Central memory CD4-positive, alpha-beta T cell (primary cell): ENCODE measurements at regions not wholly inside any gene's neighbourhood (a gene's known extent, or its start where the extent isn't known, plus 50 kb on each side); places are given as distances from the start of the nearest gene placed in this dataset.
"Not testable (repeated sequence)": the region's sequence is repeated elsewhere in the genome, so short reads cannot be mapped to it uniquely, and the experiment has no call there.

Experiments
- DNase-seq: peaks from one replicate; pipeline ENCODE4 v3.0.0; 2022

GRCh38 chr15:20187370-20188355 lies 353.9 kb downstream of the GOLGA6L6 start:
- DNase-seq: not testable (repeated sequence)

DNA sequence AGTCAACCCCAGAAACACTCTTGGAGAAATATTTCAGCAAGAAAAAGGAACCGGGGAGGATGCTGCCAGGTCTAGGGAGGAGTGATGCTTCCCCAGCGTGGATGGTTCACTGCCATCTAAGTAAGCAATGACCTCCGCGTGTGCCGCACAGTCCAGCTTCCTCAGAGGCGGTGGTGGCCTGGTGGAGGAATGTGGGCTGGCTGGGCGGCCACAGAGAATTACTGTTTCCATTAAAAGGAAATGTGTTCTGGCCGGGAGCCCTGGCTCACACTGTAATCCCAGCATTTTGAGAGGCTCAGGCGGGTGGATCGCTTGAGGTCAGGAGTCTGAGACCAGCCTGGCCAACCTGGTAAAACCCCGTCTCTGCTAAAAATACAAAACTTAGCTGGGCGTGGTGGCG lies 356.7 kb downstream of the GOLGA6L6 start:
- not testable (repeated sequence) for DNase-seq

- not testable (repeated sequence) for DNase-seq
Observed at GRCh38 chr15:20168221-20168620, 373.4 kb downstream of the GOLGA6L6 start.

DNA sequence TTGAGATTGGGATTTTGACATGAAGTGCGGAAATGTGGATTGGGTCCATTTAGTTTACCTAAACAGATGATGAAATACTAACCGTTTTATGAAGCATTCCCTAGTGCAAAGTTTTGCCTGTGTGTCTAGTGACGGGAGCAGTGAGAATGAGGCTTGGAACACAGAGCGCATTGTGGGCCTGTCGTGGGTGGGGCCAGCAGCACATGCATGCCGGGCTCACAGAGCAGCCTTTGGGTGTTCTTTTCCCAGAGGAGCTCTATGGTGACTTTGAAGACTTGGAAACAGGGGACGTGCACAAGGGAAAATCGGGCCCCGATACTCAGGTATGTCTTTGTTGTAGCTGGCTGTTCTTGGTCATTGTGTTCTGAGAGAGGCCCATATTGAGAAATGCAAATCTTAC lies 388.1 kb downstream of the GOLGA6L6 start:
- not testable (repeated sequence) for DNase-seq

GRCh38 chr15:20148679-20149078 lies 392.9 kb downstream of the GOLGA6L6 start:
- not testable (repeated sequence) for DNase-seq

DNA sequence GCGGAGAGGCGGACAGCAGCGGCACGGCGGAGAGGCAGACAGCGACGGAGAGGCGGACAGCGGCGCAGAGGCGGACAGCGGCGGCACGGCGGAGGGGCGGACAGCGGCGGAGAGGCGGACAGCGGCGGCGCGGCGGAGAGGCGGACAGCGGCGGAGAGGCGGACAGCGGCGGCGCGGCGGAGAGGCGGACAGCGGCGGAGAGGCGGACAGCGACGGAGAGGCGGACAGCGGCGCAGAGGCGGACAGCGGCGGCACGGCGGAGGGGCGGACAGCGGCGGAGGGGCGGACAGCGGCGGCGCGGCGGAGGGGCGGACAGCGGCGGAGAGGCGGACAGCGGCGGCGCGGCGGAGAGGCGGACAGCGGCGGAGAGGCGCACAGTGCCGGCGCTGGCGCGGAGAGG lies 393.6 kb downstream of the GOLGA6L6 start:
- not testable (repeated sequence) for DNase-seq

GRCh38 chr15:20144333-20145036 lies 397.1 kb downstream of the GOLGA6L6 start:
- DNase-seq: not testable (repeated sequence)

DNA sequence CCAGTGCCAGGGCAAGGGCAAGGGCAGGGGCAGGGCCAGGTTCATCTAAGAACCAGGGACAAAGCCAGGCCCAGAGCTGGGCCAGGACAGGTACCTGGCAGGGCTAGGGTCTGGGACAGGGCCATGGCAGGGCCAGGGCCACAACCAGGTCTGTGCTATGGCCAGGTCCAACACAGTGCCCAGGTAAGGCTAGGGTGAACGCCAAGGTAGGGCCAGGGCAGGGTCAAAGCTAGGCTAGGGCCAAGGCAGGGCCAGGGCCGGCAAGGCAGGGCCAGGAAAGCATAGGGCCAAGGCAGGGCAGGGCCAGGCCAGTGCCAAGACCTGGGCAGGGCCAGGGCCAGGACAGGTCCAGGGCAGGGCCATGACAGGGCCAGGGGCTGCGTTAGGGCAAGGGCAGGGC lies 398.7 kb downstream of the GOLGA6L6 start:
- not testable (repeated sequence) for DNase-seq

DNA sequence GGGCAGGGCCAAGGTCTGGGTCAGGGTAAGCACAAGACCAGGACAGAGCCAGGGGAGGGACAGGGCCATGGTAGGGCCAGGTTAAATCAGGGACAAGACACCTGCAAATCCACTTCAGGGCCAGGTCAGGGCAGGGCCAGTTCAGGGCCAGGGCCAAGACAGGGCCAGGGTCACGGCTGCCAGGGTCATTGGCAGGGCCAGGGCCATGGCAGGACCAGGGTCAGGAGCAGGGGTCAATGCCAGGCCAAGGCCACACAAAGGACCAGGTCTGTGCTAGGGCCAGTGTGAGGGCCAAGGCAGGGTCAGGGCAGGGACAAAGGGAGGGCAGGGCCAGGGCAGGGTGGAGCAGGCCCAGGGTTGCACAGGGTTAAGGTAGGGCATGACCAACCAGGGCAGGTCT lies 399.2 kb downstream of the GOLGA6L6 start:
- not testable (repeated sequence) for DNase-seq

DNA sequence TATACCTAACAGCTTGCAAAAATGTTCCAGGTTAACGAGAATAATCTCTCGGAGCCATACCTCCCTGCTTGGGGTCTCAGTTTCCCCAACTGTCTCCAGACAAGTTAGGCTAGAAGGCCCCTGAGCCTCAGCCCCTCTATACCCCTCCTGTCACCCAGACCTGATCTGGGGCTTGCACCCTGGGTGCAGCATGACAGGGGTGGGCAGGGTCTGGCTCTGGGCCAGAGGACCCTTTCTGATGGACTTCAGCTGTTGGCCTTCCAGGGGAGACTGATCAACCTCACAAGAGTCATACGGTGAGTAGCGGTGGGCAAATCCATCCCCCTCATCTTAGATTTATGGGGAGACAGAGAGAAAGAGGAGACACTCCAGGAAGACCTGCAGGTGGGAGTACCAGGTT lies 416.9 kb downstream of the GOLGA6L6 start:
- not testable (repeated sequence) for DNase-seq

DNA sequence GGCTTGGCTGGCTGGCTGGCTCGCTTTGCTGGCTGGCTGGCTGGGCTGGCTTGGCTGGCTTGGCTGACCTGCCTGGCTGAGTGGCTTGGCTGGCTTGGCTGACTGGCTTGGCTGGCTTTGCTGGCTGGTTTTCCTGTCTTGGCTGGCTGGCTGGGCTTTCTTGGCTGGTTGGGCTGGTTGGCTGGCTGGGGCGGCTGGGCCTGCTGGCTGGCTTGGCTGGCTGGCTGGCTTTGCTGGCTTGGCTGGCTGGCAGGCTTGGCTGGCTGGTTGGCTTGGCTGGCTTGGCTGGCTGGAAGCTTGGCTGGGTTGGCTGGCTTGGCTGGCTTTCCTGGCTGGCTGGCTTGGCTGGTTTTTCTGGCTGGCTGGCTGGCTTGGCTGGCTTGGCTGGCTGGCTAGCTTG lies 435.6 kb downstream of the GOLGA6L6 start:
- no peak for DNase-seq

GRCh38 chr15:20105011-20105990 lies 436.3 kb downstream of the GOLGA6L6 start:
- not testable (repeated sequence) for DNase-seq

DNA sequence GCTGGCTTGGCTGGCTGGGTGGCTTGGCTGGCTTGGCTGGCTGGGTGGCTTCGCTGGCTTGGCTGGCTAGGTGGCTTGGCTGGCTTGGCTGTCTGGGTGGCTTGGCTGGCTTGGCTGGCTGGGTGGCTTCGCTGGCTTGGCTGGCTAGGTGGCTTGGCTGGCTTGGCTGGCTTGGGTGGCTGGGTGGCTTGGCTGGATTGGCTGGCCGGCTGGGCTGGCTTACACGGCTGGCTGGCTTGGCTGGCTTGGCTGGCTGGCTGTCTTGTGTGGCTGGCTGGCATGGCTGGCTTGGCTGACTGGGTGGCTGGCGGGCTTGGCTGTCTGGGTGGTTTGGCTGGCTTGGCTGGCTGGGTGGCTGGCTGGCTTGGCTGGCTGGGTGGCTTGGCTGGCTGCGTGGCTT lies 437.0 kb downstream of the GOLGA6L6 start:
- not testable (repeated sequence) for DNase-seq

GRCh38 chr15:20102862-20103261 lies 438.7 kb downstream of the GOLGA6L6 start:
- DNase-seq: not testable (repeated sequence)

DNA sequence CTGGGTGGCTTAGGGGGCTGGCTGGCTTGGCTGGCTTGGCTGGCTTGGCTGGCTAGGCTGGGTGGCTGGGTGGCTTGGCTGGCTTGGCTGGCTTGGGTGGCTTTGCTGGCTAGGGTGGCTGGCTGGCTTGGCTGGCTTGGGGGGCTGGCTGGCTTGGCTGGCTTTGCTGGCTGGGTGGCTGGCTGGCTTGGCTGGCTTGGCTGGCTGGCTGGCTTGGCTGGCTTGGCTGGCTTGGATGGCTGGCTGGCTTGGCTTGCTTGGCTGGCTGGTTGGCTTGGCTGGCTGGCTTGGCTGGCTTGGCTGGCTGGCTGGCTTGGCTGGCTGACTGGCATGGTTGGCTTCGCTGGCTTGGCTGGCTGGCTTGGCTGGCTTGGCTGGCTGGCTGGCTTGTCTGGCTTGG lies 439.4 kb downstream of the GOLGA6L6 start:
- not testable (repeated sequence) for DNase-seq

GRCh38 chr15:20101281-20101680 lies 440.3 kb downstream of the GOLGA6L6 start:
- not testable (repeated sequence) for DNase-seq

DNA sequence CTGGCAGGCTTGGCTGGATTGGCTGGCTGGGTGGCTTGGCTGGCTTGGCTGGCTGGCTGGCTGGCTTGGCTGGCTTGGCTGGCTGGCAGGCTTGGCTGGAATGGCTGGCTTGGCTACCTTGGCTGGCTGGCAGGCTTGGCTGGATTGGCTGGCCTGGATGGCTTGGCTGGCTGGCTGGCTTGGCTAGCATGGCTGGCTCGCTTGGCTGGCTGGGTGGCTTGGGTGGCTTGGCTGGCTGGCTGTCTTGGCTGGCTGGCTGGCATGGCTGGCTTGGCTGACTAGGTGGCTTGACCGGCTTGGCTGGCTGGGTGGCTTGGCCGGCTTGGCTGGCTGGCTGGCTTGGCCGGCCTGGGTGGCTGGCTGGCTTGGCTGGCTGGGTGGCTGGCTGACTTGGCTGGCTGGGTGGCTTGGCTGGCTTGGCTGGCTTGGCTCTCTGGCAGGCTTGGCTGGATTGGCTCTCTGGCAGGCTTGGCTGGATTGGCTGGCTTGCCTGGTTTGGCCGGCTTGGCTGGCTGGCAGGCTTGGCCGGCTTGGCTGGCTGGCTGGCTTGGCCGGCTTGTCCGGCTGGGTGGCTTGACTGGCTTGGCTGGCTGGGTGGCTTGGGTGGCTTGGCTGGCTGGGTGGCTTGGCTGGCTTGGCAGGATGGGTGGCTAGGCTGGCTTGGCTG lies 440.9 kb downstream of the GOLGA6L6 start:
- DNase-seq: not testable (repeated sequence)

GRCh38 chr15:20095699-20096303 lies 445.8 kb downstream of the GOLGA6L6 start:
- not testable (repeated sequence) for DNase-seq

- DNase-seq: not testable (repeated sequence)
Observed at GRCh38 chr15:20089541-20089940, 452.1 kb downstream of the GOLGA6L6 start.

DNA sequence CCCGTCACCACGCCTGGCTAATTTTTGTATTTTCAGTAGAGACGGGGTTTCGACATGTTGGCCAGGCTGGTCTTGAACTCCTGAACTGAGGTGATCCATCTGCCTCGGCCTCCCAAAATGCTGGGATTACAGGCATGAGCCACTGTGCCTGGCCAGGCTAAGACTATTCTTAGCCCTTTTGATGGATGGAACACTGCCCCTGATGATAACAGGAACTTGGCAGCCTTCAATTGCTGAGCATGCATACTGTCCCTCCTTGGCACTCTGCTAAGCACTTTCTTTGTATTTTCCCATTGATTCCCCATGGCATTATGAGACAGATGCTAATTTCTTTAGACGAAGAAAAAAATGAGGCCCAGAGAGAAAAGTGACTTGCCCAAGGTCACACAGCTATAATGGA lies 457.6 kb downstream of the GOLGA6L6 start:
- DNase-seq: not testable (repeated sequence)

GRCh38 chr15:20074082-20074481 lies 467.5 kb downstream of the GOLGA6L6 start:
- DNase-seq: not testable (repeated sequence)
